ENCODE measurements at regions not wholly inside any gene's neighbourhood (a gene's known extent, or its start where the extent isn't known, plus 50 kb on each side); places are given as distances from the start of the nearest gene placed in this dataset.

- TF ChIP-seq BCL11A (IDR thresholded peaks at IDR 0.05; ENCODE audit: low read depth in 2 of 2, low read length in 2 of 2) (no peak), SRF (IDR thresholded peaks at IDR 0.05; ENCODE audit: low read depth, low read length) (no peak), RFX5 (IDR thresholded peaks at IDR 0.05; ENCODE audit: borderline replicate concordance, low read depth, low read length) (no peak), TBP (IDR thresholded peaks at IDR 0.05; ENCODE audit: low read depth, low read length) (no peak), BRCA1 (IDR thresholded peaks at IDR 0.05; ENCODE audit: low read depth, low read length) (no peak), HDAC2 (IDR thresholded peaks at IDR 0.05; ENCODE audit: borderline replicate concordance in 1 of 2, low read depth in 2 of 2, low read length in 2 of 2) (no peak), GABPA (IDR thresholded peaks at IDR 0.05; ENCODE audit: borderline replicate concordance, insufficient read depth, low read length) (no peak)
Observed at GRCh38 chr18:39780774-39781173, 2174.3 kb upstream of the PIK3C3 start (continued).

Measured in H1 (cell line).